NCI-H526 treated with DMSO at 0.1 percent for 48 hours (cell line): ENCODE measurements at regions not wholly inside any gene's neighbourhood (a gene's known extent, or its start where the extent isn't known, plus 50 kb on each side); places are given as distances from the start of the nearest gene placed in this dataset.
"Not testable (repeated sequence)": the region's sequence is repeated elsewhere in the genome, so short reads cannot be mapped to it uniquely, and the experiment has no call there.

ENCODE experiments used
- DNase-seq: peaks from one replicate; lab custom pipeline; 2025; lab: John Stamatoyannopoulos, UW

DNA sequence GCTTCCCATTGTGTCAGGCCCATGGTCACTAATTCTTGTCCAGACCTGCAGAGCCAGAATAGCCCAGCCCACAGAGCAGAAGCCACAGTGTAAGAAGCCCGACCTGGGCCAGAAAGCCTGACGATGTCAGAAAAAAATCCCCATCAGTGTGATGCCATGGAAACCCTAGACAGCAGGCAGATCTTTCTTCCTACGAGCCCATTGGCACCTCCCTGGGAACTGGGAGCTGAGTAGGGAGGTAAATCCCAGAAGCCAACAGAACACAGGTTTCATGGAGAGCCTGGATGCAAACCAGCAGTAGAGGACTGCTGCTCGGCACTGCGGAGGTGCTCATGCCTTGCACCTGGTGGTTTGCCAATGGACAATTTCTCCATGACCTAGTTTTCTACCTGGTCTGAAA is 82.2 kb upstream of the SLC22A16 start:
- no peak for DNase-seq

DNA sequence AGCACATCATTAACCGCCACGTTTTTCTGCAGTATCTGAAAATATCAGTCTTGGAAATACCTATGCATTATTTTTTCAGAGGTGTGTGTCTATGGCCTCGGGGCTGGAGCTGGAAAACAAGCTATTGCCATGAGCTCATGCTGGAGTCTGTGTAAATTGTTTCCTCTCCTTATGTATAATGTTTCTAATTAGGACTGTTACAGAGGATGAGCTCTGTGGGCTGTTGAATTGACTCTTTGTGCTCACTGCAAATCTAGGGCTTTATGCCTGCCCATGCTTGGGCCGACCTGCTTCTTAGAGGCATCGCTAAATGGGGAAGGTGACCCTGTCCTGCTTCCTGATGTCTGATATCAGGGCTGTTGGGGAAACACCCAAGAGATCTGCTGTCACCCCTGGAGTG is 80.8 kb upstream of the SLC22A16 start:
- peak; percentile 37 for DNase-seq

DNA sequence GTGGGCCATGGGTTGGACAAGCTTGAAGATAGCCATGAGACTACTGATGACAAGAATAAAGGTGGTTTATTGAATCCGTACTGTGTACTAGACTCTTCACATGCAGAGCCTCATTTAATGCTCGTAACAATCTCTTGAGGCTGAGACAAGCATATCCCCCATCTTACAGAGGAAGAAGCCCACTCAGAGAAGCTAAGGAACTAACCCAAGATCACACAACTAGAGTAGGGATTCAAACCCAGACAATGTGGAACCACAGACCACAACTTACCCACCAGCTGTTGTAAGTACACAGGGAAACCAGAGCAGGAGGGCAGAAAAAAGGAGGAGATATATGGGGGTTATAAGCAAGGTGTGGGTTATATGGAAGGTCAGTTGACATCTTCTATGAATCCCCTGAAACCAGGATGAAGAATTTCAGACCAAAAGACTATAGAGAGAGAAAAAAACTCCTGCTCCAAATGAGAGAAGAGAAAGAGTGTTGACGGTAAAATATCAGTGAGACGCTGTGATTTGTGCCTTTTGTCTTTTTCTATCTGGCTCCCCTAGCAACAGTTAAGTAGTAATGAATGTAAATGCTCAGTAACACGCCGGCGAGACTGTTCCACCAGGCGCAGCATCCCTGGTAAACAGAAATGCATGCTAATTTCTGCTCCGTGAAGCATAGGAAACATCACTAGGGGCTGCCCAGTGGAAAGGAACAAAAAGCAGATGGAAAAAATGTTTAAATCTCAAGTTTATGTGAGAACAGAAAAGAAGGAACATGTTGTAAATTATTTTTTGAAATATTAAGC is 80.1 kb upstream of the SLC22A16 start:
- DNase-seq: peak; percentile 39

DNA sequence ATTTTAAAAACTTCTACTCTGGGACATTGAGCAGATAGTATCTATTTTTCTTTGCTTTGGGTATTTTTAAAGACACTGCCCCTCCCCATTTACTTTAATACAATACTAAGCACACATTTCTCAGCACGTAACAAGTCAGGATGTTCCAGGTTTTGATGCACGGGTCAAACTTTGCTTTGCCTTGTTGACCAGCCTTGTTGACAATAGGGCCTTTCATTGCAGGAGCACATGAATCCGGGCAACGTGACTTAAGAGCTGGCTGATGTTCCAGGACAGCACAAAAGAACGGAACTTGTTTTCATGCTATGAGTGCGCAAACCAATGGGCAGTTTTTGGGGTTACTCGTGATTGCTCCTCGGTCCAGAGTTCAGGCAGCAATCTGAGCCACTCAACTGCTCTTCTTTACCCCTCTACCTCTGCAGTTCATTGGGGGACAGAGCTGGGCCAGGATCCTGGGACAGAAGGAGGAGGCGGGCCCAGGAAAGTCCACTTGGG is 78.6 kb upstream of the SLC22A16 start:
- DNase-seq: no peak

DNA sequence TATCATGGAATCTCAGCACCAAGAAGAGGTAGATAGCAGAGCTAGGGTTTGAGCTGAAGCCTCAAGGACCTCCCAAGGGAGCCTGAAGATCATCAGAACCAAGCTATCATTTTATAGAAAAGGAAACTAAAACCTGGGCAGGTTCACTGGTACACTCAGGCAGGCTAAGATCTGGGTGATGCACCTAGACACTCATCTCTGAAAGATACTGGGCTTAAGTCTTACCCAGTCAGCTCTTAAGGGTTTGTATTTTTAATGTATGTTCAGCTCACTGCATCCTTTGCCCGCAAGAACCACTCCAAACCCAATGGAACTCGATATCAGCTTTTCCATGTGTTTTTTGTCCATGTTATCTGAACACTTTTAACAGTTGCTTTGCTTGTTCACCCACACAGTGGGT is 78.0 kb upstream of the SLC22A16 start:
- no peak for DNase-seq

DNA sequence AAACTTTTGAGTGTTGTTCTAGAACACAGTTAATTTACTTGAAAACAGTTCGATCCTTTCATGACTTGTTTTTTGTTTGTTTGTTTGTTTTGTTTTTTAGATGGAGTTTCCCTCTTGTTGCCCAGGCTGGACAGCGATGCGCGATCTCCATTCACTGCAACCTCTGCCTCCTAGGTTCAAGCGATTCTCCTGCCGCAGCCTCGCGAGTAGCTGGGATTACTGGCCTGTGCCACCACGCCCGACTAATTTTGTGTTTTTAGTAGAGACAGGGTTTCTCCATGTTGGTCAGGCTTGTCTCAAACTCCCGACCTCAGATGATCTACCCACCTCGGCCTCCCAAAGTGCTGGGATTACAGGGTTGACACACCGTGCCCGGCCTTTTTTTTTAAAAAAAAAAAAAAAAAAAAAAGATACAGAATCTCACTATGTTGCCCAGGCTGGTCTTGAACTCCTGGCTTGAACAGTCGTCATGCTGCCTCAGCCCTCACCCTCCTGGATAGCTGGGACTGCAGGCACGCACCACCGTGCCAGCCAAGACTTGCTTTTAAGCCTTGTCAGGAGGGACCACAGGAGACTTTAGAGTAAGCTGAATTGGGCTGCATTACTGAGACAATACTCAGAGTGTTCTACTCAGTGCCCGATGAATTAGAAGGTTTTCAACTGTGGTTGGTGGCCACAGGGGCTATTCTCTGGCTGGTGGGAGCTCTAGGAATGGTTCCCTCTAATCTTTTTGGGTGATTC is 76.7 kb upstream of the SLC22A16 start:
- no peak for DNase-seq

DNA sequence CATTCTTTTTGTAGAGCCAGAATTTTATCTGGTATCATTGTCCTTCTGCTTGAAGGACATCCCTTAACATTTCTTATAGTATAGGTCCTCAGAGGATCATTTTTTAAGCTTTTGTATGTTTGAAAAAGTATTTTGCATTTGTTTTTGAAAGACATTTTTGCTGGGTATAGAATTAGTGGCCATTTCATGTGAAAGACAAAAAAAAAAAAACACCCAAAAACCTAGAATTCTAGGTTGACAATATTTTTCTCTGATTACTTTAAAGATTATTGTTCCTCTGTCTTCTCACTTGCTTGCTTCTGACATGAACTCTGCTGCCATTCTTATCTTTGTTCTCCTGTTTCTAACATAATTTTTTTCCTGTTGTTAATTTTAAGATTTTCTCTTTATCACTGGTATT is 75.7 kb upstream of the SLC22A16 start:
- no peak for DNase-seq

DNA sequence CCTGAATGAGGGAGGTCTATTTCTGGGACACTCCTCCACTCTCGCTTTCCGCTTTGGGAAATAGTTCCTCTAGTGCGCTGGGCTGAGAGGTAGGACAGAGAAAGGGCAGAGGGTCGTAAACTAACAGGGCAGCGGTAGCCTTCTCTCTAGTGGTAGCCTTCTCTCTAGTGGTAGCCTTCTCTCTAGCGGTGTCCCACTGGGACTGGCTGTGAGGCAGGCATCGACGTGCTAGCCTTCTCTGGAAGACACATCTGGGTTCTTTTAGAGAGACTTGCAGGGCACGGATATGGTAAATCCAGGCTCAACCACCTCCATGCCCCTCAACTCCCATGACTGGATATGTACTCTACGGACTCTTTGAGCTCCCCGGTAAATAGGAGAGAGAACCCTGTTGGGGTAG is 74.7 kb upstream of the SLC22A16 start:
- DNase-seq: no peak

DNA sequence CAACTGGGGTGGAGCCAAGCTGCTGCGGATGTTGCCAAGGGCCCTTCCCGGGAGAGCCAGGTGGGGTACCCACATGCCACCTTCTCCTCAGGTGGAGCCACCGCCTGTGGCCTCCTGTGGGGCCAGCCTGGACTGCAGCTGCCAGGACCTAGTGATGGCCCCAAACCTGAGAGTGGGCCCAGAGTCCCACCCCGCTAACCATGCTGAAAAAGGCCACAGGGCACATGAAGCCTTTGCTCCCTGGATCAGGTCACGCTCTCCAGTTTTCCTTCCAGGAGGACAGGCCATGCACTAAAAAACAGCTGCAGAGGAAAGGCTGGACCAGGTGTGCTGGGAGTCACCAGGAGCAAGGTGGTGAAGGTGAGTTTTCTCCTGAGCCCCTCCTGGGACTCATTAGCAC is 73.9 kb upstream of the SLC22A16 start:
- no peak for DNase-seq

DNA sequence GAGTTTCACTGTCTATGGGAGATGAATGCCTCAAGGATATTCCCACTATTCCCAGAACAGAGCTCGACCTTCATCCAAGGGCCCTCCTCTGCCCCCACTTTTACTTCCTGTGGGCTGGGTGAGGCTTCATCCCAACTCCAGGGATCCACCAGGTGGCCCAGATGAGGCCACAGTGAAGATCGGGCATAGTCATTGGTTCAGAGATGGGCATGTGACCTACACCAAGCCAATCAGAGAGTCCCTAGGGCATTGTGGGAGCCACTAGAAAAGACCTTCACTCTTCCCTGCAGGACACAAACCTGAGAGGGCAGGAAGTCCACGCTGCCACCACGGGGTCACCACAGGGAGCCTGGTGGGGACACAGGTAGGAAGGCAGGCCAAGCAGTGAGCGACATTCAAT is 72.9 kb upstream of the SLC22A16 start:
- no peak for DNase-seq

DNA sequence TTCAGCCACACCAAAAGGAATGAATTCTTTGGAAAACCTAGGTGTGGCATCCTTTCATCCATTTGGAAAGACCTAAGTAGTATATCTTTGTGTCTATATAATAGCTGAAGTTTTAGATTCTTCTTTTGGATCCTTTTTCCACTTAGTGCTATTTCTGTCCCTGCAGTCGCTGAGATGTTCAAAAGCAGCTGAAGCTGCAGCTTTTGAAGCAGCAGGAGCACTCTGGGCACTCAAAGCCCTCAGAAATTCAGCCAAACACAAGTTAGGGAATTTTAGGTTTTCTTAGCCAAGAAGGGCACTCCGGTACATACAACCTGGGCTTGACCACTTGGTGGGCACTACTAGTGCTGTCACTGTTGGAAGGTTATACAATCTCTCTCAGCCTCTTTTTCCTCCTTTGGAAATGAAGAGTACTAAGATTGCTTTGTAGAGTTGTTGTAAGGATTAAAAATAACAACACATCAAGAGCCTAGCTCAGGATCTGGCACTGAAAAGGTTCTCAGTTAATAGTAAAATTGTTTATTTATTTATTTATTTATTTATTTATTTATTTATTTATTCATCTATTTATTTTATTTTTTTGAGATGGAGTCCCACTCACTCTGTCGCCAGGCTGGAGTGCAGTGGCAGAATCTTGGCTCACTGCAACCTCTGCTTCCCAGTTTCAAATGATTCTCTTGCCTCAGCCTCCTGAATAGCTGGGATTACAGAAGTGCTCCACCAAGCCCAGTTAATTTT is 71.9 kb upstream of the SLC22A16 start:
- DNase-seq: no peak

DNA sequence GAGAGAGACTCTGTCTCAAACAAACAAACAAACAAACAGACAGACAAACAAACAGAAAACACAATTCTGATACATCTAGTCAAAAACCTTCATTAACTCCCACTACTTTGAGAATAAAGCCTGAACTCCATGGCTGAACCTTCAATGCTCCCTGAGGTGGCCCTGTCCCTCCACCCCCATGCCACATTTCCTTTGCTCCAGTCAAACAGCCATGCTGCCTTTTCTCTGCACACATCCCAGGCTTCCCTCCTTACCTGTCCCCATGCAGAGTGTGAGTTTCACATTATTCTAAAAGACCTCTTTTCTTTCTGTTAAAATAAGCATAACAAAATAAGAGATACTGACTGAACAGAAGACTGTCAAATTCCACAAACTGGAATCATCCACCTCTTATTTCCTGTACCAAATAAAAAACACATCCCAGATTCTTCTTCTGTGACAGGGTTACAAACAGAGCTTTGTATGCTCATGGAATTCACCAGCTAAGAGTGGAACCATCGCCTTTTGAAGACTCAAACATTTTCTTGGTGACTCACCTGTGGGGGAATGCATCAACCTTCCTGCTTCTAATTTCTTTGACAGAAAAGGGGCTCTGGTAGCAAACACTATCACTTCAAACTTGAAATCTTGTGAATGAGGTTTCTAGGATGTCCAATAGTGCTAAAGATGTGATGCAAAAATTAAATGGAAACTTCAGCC is 71.0 kb upstream of the SLC22A16 start:
- DNase-seq: no peak

DNA sequence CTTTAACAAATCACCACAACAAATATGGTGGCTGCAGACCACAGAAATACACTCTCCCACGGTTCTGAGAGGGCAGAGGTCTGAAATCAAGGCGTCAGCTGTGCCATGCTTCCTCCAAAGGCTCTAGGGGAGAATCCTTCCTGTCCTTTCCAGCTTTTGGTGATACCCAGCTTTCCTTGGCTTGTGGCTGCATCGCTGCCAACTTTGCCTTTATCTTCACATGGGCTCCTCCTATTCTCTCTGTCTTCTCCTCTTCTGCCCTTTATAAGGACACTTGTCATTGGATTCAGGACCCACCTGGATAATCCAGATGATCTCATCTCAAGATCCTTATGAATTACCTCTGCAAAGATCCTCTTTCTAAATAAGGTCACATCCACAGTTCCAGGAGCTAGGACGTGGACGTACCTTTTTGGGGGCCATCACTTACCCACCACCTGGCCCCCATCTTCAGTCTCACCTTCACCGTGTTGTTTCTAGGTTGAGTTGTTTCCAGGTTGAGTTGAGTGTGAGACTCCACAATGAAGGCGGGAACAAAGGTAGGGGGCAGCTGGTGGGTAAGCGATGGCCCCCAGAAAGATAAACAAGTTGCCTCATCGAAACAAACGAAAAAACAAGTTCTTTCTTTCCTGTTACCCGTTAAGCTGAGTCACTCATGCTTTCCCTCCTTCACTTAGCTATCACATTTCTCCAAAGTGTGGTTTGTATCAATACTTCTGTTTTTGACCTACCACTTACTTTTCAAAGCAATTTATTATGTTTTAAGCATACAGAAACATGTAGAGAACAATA is 68.9 kb upstream of the SLC22A16 start:
- no peak for DNase-seq

DNA sequence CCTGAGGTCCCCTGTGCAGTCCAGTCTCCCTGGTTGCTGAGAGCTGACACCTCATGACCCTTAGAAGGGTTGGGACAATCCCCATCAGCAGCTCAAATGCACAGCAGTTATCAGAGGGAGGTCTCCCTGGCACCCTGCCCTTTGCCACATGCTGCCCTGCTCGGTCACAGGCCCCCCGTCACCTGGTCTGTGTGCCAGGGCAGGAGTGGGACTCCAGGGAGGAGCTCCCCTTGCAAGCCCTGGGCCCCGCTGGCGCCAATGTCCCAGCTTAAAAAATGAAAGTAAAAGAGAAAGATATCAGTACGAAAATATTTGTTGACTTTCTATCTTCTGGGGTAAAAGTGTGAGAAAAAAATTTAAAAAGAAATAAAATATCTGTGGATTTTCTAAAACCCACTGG is 68.1 kb upstream of the SLC22A16 start:
- no peak for DNase-seq

DNA sequence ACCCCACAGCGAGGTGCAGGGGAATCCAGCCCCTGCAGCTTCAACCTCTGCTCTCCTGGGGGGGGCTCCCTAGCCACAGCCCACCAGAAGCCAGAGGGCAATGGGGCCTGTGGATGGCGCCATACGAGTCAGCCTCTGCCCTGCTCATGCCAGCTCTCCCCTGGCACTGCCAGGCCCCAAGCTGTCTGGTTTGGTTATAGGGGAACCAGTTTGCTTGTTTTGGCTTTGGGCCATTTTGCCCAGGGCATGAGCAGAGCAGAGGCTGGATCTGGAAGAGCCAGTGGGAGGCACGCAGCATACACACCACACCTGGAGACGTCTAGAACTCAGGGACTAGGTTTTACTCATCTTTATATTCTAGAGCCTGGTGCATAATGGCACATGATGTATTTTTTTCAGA is 66.7 kb upstream of the SLC22A16 start:
- no peak for DNase-seq

DNA sequence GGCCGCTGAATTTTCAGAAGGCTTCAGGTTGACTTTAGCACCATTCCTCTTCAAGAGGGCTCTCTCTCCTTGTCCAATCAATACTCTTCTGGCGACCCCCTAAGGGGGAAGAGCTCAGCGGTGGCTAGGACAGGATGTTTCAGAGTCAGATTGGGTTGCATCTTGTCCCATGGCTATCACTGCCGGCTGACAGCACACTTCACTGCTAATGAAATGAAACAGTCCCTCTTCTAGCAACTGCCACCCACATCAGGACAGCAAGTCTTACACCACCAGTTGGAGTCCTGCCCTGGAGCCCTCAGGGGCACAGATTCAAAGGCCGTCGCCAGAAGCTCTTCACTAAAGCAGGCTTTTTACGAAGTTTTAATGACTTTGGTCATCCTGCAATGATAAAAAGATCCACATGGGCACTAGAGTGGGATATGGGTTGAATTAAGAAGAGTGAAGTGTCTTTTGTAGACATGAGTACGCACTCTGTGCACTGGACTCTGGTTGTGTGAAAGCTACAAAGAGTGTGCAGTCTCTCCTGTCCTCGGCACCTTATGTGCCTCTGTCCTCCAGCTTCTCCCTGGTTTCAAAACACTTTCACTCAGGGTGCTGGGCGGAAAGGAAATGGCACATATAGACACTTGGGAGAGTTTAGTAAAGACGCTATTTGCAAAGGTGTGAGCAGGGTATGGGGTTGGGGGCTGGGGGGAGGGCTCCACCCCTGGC is 66.1 kb upstream of the SLC22A16 start:
- DNase-seq: no peak

DNA sequence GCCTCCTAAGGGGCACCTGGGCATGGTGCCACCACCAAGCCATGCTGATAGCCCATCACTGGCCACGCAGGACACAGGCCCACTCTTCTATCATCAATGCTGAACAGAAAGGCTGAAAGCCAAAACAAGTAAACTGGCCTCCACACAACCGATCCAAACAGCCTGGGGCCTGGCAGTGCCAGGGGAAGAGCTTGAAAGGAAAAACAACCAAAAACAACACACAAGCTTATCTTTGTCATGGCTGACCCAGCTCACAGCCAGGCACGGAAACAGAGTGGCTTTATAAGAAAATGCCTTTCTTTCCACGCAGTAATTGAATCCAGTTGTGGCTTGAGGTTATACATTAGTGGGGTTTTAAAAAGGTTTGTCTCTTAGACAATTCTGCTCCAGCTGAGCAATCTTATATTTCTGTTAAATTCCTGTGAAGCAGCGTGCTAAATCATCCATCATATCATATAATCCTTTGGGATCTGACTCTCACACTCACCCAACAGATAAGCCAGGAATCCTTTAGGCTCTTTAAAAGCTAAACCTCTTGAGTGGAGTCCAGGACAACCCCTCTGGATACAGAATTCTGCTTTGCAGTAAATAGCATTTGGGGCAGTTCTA is 65.4 kb upstream of the SLC22A16 start:
- no peak for DNase-seq

DNA sequence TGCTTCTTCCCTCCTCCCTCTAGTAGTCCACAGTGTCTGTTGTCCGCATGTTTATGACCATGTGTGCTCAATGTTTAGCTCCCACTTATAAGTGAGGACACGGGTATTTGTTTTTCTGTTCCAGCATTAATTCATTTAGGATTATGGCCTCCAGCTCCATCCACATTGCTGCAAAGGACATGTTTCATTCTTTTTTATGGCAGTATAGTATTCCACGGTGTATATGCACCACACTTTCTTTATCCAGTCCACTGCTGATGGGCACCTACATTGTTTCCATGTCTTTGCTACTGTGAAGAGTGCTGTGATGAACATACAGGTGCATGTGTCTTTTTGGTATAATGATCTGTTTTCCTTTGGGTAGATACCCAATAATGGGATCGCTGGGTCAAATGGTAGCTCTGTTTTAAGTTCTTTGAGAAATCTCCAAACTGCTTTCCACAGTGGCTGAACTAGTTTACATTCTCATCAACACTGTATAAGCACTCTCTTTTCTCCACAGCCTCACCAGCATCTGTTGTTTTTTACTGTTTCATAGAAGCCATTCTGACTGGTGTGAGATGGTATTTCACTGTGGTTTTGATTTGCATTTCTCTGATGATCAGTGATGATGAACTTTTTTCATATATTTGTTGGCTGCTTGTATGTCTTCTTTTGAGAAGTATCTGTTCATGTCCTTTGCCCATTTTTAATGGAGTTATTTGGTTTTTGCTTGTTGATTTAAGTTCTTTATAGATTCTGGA is 63.0 kb upstream of the SLC22A16 start:
- DNase-seq: not testable (repeated sequence)

DNA sequence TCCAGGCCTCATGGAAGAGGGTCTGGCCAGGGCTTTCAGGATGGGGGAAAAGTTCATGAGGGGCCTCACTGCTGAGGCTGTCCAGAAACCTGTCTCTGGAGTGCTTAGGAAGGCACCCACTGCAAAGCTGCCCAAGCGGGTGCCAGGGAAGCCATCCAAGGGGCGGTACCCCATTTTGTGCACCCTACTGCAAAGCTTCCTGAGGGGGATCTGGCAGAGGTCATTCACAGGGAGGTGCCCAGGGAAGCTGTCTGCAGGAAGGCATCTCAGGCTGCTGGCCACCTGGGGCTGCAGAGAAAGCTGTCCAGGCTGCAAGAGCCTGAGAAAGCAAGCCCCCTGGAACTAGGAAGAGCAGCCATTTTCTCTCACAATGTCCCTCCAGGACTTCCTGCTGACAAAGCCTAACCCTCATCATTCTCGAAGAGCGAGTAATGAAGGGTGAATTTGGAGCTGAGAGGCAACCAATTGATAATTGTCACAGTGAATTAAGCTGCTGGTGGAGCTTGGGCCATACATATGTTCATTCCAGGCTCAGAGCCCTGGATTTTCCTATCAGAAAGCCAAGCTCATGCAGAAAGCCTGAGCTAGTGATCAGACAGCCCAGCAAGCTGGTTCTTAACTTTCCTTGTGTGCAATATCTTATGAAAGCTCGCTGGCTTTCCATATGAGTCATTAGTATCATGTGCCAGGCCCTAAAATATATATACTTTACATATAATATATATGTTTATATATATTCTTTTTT is 62.2 kb upstream of the SLC22A16 start:
- DNase-seq: no peak
